GM18505 (cell line): ENCODE measurements at regions not wholly inside any gene's neighbourhood (a gene's known extent, or its start where the extent isn't known, plus 50 kb on each side); places are given as distances from the start of the nearest gene placed in this dataset.

Experiments
- ATAC-seq: cut with Tn5 transposase; IDR thresholded peaks from one replicate; pipeline ENCODE4 v1.9.1; 2021; ENCODE audit not compliant: unreplicated experiment
- POLR2A ChIP-seq: IDR thresholded peaks from 4 replicates; pipeline ENCODE4 v1.6.1; 2011; ENCODE audit warnings: borderline replicate concordance; ENCODE audit not compliant: insufficient read depth, insufficient read length; ENCODE audit errors: extremely low read depth

GRCh38 chr9:86714999-86715398 is 232.3 kb downstream of the GAS1 start:
- no peak for TF ChIP-seq POLR2A
- ATAC-seq, result no peak

- no peak for ATAC-seq
- TF ChIP-seq POLR2A, result no peak
Measured at GRCh38 chr9:86713970-86714369, 233.3 kb downstream of the GAS1 start.

DNA sequence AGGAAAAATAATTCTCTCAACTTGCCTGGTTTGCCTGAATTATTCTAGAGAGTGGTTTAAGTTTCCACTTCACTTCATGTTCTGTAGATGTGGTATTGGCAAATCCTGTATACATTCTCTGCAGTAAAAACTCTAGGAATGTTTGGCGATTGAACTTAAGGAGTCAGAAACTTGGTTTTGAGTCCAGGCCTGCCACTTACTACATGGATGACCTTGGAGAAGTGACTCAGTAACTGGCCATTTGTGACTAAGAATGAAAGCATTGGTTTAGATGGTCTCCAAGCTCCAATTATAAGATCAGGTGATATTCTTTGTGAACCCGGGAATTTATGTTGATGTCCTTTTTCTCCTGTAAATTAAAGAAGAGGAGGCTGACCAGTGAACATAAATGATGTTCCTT is 233.8 kb downstream of the GAS1 start:
- TF ChIP-seq POLR2A, result no peak
- ATAC-seq, result no peak

- no peak for TF ChIP-seq POLR2A
- ATAC-seq, result no peak
Measured at GRCh38 chr9:86708918-86709835, 238.1 kb downstream of the GAS1 start.

DNA sequence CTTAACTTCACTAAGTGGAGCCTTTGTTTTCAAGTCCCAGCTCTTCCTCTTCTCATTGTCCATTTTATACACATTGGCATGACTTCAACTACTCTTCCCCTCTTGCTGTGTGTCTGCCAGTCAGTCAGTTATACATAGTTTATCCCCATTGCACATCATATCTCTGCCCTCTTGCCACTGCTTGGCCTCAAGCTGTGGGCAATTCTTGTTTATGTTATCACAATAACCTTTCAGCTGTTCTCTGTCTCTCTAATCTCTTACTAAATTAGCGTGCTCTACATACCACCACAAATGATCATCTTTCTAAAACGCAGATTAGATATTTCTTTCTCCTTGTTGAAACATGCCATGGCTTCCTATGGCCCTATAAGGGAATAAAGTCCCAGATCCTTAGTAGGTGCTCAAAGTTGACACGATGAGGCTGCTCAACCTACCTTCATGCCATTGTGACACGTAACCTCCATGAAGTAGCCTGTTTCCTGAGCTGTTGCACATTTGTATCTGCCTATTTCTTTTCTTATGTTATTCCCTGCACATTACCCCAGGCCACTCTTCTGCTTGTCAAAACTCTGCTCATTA is 239.3 kb downstream of the GAS1 start:
- ATAC-seq, result no peak
- no peak for TF ChIP-seq POLR2A

GRCh38 chr9:86706391-86706790 is 240.9 kb downstream of the GAS1 start:
- ATAC-seq, result no peak
- no peak for TF ChIP-seq POLR2A

DNA sequence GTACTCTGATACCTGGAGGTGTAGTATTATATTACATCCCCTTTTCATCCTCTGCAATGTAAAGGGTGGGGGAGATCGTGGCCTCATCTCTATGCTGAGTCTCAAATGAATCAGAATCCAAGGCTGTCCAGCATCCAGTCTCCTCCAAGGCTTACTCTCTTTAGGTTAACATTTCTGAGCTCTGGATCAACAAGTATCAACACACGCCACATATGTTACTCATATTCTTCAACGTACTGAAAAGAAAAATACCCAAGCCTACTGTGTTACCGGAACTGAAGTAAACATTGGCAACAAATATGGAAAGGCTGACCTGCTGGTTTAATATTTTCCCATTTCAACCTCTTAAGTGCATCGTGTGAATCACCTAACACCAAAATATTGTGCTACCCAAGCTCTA is 241.8 kb downstream of the GAS1 start:
- ATAC-seq, result no peak
- TF ChIP-seq POLR2A, result no peak

GRCh38 chr9:86703346-86703745 is 244.0 kb downstream of the GAS1 start:
- no peak for ATAC-seq
- TF ChIP-seq POLR2A, result no peak

- no peak for ATAC-seq
- TF ChIP-seq POLR2A, result no peak
Measured at GRCh38 chr9:86700629-86701028, 246.7 kb downstream of the GAS1 start.

DNA sequence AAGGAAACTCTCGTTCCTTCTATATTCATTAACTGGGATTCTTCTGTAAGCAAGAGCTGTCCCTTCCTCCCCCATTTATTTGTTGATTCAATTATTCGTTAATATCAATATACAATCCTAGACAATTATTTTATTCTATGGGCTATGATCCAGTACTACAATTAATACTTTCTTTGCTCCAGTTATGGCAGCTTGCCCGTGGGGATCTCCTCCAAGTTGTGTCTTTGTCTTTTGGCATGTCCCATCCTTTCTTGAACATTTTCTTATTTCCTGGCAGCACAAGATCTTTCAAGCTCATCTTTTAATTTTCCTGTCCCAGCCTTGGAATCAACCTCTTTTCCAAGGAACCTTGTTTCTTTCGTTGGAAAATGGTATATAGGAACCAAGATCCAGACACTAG is 249.3 kb downstream of the GAS1 start:
- no peak for ATAC-seq
- no peak for TF ChIP-seq POLR2A

DNA sequence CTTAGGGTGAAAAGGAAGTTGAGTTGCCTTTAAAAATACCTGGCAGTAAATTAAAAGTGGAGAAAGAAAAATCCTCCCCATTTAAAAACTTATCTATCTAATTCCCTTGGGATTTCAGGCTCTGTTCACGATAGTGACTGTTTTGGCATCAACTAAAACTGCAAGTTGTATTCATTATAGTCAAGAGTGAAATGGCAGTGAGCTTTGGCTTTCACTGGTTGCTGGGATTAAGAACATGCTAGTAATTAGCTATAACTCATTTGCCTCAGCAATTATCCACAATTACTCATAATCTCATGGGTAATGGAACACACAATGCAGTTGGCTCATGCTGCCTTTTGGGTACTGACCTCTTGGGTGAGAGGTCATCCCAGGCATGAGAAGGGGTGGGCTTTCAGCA is 250.1 kb downstream of the GAS1 start:
- no peak for TF ChIP-seq POLR2A
- ATAC-seq, result no peak

- TF ChIP-seq POLR2A, result no peak
- ATAC-seq, result no peak
Measured at GRCh38 chr9:86695910-86696424, 251.3 kb downstream of the GAS1 start.

DNA sequence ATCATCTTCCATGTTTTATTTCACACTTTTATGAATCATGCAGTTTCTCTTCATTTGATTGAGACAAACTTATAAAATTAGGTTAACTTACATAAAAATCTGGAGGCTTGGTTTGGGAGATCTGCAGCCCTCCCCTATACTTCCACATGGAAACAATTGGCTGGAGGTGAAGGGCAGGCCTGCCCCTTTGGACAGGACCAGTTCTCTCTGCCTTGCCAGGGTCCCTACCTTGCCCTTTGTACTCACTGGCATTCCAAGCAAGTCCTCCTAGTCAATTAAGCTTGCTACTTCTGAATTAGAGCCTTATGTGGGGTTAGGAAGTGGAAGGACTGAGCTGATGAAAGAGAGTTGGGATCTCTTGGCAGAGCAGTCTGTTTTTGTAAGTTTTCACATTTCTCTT is 257.3 kb downstream of the GAS1 start:
- ATAC-seq, result no peak
- TF ChIP-seq POLR2A, result no peak

- no peak for TF ChIP-seq POLR2A
- ATAC-seq, result no peak
Measured at GRCh38 chr9:86687788-86688187, 259.5 kb downstream of the GAS1 start.
